GM21390 (cell line): ENCODE measurements at regions not wholly inside any gene's neighbourhood (a gene's known extent, or its start where the extent isn't known, plus 50 kb on each side); places are given as distances from the start of the nearest gene placed in this dataset.

Experiments
- ATAC-seq: cut with Tn5 transposase; IDR thresholded peaks from one replicate; pipeline ENCODE4 v1.9.1; 2021; ENCODE audit not compliant: unreplicated experiment

DNA sequence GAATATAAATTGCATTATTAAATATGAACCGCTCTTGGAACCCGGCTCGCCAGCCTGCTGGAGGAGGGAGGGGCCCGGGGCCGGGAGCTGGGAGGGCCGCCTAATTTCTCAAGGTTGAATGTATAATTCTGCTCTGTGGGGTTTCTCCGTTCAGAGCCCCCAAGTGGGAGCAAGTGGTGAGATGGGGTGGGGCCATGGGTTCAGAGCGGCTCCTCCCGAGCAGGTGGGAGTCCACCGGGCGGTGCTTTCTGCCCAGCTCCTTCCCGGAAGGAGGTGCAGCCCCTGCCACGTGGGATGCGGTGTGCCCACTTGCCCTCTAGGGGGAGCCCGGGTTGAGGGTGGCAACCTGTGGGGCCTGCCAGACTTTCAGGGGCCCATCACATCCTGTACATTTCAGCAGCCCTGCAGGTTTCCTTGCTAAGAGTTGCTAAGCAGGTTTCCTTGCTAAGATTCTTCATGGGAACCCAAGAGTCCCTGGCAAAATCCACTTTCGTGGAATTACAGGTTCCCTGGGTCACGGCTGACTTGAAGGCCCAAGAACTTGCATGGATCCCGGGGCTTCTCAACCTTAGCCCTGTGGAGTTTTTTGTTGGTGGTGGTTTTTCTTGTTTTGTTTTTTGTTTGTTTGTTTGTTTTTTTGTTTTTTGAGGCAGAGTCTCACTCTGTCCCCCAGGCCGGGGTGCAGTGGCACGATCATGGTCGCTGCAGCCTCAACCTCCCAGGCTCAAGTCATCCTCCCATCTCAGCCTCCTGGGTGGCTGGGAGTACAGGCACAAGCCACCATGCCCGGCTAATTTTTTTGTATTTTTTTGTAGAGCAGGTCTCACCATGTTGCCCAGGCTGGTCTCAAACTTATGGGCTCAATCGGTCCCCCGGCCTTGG, 196.7 kb upstream of the GSE1 start:
- no peak for ATAC-seq

GRCh38 chr16:85417156-85417860, 195.8 kb upstream of the GSE1 start:
- no peak for ATAC-seq

DNA sequence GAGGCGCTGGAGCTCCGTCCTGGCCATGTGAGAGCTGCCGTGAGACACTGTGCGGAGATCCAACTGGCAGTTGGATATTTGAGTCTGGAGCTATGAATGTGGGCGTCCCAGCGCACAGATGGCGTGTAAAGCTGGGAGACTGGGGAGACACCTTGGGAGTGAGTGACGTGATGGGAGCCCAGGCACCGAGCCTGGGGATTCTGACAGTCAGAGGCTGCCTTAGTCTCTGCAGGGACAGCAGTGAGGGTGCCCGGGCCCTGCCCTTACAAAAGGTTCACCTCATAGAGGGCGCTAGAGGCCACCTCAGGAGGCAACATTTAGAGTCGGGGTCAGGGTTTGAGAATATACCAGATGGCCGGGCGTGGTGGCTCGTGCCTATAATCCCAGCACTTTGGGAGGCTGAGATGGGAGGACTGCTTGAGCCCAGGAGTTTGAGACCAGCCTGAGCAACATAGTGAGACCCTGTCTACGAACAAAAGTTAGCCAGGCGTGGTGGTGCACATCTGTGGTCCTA, 194.1 kb upstream of the GSE1 start:
- ATAC-seq, result no peak

DNA sequence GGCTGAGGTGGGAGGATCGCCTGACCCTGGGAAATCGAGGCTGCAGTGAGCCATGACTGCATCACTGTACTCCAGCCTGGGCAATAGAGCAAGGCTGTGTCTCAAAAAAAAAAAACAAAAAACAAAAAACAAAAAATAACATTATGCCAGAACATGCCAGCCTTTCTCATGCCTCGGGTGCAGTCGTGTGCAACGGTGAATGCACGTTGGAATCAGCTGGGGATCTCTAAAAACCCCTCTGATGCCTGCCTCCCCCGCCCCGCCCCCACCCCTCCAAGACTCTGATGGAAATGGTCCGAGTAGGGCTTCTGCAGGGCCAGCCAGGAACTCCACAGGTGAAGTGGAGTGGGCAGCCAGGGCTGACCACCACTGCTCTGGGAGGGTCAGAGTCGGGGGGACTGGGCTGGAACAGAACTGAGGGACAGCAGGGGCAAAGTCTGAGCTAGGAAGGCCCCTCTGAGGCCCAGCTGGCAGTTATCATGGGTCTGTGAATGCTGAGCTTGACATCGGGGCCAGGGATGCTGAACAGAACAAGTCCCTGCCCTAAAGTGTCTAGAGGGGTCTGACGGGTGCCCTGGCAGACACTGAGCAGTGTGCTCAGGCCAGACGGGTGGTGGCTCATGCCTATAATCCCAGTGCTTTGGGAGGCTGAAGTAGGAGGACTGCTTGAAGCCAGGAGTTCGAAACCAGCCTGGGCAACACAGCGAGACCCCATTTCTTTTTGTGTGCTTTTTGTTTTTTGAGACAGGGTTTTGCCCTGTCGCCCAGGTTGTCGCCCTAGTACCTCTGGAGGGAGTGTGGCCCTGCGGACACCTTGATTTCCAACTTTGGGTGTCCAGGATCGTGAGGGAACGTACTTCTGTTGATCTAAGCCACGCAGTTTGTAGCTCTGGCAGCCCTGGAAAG, 193.4 kb upstream of the GSE1 start:
- ATAC-seq, result no peak

GRCh38 chr16:85420501-85421337, 192.4 kb upstream of the GSE1 start:
- ATAC-seq, result peak; percentile 55

- no peak for ATAC-seq
Observed at GRCh38 chr16:85421338-85422195, 191.6 kb upstream of the GSE1 start.

DNA sequence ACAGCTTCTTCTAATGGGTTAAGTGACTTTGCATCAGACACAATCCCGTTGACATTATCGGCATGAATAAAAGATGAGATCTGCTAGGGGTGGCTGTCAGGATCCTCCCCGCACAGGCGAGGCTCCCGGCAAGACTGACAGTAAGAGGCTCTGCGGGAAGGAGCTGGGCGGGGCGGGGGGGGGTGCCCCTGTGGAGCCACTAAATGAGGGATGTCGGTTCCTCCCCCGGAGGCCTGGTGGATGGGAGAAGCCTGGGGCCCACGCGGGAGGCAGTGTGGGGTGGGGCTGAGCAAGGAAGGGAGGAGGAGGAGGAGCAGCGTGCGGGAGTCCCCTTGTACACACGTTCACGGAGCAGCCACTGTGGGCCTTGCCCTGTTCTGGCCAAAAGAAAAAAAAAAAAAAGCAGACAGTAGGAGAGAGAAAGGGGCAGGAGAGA, 190.9 kb upstream of the GSE1 start:
- no peak for ATAC-seq

GRCh38 chr16:85422632-85423550, 190.2 kb upstream of the GSE1 start:
- ATAC-seq, result no peak

DNA sequence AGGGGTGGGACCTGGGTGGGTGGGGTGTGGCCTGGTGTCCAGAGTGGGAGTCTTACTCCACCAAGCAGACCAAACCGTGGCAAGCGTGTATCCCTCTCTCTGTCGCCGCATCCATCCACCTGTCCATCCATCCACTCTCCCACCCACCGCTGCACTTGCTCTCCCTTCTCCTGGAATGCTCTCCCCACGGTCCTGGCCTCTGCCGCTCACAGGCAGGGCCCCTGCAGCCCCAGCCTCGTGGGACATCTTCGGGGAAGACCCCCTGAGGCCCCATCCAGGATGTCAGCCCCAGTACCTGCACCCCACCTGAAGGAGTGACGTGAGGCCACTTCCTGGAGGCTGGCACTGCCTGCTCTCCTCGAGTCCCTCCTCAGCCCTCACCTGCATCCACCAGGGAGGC, 189.5 kb upstream of the GSE1 start:
- ATAC-seq, result no peak

GRCh38 chr16:85424260-85425073, 188.7 kb upstream of the GSE1 start:
- ATAC-seq, result no peak

DNA sequence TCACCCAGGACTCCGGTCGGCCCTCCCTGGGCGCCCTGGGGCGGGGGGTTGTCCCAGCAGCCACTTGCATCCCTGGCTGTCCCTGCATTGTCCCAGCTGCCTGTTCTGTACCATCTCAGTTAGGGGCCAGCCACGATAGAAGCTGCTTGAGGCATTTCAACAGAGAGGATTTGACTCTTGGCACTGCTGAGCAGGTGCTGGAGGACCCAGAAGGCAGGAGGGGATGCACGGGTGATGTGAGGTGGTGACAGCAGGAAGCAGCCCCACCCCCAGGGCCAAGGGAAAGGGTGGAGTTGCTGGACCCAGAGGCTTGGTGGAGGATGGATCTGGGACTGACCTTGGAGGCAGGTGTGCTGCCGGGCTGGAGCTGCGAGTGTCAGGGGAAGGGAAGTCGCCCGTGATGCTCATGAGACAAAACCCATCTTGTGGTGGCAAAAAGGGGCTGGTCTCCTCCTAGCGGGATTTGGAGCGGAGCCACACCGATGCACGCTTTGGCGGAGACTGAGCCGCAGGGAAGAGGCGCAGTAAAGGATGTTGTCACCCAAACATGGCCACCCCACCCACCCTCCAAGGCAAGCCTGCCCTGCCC, 188.0 kb upstream of the GSE1 start:
- ATAC-seq, result no peak

DNA sequence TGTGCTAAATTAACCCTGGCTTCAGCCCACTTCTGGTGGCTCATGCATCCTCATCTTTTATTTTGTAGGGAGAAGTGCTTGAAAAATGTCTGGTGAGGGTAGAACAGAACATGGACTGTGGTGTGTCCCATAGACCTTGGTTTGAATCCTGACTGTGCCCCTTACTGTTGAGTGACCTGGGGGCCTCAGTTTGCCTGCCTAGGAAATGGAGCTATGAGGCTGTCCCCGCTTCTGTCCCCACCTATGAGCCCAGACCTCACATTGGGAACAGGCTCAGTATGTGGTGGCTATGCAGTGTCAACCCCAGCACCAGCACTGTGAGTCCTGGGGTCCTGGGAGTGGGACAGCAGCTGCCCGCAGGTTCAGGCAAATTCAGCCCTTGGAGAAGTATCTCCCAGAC, 186.3 kb upstream of the GSE1 start:
- no peak for ATAC-seq

- ATAC-seq, result no peak
Observed at GRCh38 chr16:85428168-85428898, 184.8 kb upstream of the GSE1 start.

DNA sequence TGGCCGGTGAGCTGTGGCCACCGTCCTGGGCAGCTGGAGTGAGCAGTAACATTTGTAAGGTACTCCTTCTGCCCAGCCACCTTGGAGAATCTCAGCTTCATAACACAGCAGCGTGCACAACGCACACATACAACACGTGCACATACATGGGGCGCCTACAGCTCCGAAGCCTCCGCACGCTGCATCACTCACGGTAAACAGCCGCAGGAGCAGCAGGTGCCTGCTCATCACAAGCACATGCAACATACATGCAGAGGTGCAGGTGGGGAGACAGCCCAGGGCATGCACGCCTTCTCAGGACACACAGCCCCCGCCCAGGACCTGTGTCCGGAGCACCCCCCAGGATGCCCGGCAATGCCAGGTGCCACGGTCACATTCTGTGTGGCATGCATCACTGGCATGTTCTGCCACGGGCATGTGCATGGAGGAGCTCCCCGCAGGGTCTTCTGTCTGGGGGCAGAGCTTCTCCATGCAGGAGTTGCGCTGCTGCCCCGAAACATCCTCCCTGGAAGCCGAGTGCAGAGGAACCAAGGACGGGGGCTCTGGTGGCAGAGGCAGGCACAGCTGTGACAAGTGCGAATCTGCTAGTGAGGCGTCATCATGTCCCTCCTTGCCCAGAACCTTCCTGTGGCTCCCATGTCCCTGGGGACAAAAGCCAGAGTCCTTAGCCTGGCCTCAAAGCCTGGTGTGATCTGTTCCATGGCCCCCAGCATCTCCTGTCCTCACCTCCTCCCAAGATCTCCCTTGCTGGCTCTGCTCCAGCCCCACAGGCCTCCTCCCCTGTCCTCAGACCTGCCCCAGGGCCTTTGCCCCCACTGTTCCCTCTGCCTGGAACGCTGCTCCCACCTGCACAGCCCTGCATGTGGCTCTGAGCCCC, 184.0 kb upstream of the GSE1 start:
- ATAC-seq, result no peak

GRCh38 chr16:85429776-85430522, 183.2 kb upstream of the GSE1 start:
- no peak for ATAC-seq
